HG03432 (cell line): ENCODE measurements at regions not wholly inside any gene's neighbourhood (a gene's known extent, or its start where the extent isn't known, plus 50 kb on each side); places are given as distances from the start of the nearest gene placed in this dataset.

Experiments used
- ATAC-seq: cut with Tn5 transposase; IDR thresholded peaks from one replicate; pipeline ENCODE4 v1.9.1; 2021; ENCODE audit warnings: mild to moderate bottlenecking, moderate library complexity; ENCODE audit not compliant: unreplicated experiment

GRCh38 chr10:130455111-130455695 is 319.0 kb downstream of the GLRX3 start:
- no peak for ATAC-seq

- no peak for ATAC-seq
These were observed 319.6 kb downstream of the GLRX3 start for GRCh38 chr10:130455791-130456190.

DNA sequence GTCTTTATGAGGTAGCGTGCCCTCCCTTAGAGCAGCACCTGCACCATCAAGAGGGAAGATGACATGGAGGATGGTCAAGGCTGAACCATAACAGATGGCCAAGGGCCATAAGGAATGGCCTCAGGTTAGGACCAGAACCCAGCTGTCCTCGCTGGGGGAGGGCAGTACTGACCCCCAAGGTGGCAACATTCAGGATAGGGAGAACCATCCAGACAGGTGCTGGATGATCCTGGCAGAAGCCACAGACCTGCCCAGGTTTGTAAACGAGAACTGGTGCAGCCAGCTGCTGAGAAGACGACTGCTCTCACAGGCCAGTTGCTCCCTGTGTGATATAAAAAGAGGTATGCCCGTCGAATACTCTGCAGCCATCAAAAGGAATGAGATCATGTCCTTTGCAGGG is 320.4 kb downstream of the GLRX3 start:
- ATAC-seq, result no peak

DNA sequence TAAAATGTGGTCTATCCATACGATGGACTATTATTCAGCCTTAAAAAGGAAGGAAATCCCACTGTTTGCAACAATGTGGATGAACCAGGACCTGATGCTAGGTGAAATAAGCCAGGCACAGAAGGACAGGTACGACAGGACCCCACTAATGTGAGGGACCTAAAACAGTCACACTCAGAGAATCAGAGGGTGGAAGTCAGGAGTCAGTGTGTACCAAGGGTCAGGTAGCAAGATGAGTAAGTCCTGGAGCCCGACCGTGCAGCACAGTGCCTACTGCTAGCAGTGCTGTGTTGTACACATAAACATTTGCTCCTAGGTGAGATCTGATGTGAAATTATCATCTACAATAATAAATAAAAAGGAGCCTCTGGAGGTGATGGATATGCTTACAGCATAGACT is 322.3 kb downstream of the GLRX3 start:
- no peak for ATAC-seq

- no peak for ATAC-seq
These were observed 322.8 kb downstream of the GLRX3 start for GRCh38 chr10:130459011-130459410.

GRCh38 chr10:130459851-130460490 is 323.8 kb downstream of the GLRX3 start:
- no peak for ATAC-seq

- ATAC-seq, result no peak
These were observed 325.4 kb downstream of the GLRX3 start for GRCh38 chr10:130461631-130462030.

DNA sequence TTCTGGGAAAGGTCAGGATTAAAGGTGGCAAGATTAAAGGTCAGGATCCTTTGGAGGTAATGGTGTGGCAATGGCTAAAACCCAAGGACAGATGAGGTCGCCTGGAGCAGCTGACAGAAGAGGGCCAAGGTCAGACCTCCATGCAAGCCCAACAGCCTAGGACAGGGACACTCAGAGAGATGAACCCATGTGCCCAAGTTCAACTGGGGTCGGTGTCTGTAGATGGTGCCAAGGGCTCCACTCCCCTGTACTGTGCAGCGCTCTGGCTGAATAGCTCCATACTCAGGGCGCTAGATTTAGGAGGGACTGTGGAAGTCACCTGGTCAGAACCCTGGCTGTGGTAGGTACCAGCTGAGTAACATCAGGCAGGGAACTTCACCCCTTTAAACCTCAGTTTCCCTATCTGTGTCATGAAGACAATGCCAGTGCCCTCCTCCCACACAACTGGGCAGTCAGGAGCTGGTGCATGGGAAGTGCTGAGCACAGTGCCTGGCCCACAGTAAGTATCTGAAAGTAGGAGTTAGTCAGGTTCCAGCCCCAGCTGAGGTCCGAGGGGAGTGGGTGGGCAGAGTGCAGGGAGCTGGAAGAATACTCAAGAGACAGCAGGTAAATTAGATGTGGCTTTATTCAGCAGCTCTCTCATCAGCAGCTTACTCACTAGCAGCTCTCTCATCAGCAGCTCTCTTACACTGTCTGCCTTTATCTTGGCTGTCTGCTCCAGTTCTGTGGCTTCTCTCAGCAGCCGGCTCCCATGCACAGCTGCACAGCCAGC is 327.1 kb downstream of the GLRX3 start:
- no peak for ATAC-seq

GRCh38 chr10:130463876-130464364 is 327.7 kb downstream of the GLRX3 start:
- ATAC-seq, result no peak

GRCh38 chr10:130464426-130464825 is 328.2 kb downstream of the GLRX3 start:
- ATAC-seq, result no peak

GRCh38 chr10:130466271-130466997 is 330.2 kb downstream of the GLRX3 start:
- ATAC-seq, result no peak

GRCh38 chr10:130470286-130470685 is 334.1 kb downstream of the GLRX3 start:
- no peak for ATAC-seq

GRCh38 chr10:130470973-130471372 is 334.8 kb downstream of the GLRX3 start:
- no peak for ATAC-seq

DNA sequence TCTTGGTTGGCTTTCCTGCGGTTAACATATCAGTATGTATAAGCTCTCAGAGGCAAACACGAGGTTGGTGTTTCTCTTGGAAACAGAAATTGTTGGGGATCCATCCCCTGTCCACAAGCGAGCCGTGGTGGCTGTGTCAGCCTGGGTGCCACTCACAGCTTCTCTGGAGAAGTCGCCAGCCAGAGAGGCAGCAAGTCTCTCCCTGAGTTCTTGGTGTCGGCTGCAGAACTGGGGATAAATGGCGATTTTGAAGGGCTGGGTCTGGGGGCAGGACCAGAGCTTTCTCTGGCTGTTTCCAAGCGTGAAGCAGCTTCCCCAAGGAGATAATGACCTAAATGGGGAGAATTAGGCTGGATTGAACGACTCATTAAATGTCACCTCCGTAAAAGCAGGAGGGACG is 335.3 kb downstream of the GLRX3 start:
- ATAC-seq, result no peak

- ATAC-seq, result no peak
These were observed 336.0 kb downstream of the GLRX3 start for GRCh38 chr10:130472236-130472635.

DNA sequence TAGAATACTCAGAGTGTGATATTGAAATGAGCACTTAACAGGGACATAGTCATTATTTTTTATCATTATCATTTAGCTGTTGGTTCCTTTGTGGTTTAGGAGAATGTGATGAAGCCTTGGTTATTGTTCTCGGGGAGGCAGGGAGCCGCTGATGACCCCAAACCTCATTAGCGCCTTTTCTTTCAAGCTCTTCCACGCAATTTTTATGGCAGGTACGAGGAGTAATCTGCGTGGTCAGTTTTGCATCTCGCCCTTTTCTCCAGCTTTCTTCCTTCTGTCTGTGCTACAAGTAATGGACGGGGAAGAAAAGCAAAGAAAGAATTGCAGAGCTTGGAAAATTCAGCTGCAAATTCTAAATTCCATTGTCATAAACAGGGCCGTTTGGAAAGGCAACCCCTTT is 338.4 kb downstream of the GLRX3 start:
- no peak for ATAC-seq

- ATAC-seq, result no peak
These were observed 341.2 kb downstream of the GLRX3 start for GRCh38 chr10:130477360-130477759.

DNA sequence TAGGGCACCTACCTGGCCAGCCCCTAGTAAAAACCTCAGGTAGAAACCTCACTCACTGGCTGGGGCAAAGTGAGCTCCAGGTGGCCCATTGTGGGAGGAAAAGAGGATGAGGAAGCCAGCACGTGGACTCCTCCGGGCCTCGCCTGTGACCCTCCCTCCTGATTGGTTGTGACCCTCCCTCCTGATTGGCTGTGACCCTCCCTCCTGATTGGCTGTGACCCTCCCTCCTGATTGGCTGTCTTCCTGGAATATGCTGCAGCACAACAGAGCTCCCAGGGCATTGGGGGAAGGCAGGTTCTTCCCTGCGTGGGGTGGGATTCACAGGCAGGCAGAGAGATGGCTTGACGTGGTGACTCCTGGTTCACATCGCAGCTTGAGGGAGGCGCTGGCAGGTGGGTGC is 343.0 kb downstream of the GLRX3 start:
- ATAC-seq, result no peak

DNA sequence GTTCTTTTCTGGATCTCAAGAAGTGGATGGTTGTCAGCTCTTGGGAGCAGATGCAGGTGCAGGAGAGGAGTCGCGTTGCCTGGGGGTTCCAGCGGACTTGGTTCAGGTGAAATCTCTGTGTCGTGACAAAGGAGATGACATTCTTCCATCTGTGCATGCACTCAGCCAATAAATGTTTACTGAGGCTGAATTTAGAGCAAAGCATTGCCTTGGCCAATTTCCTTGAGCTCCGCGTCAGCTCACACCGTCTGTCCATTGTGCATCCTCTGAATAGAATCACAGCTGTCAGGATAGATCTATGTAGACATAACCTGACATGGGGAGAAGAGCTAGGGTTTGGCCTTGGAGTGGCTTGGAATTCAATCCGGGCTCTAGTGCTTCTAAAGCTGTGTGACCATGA is 343.7 kb downstream of the GLRX3 start:
- no peak for ATAC-seq

GRCh38 chr10:130480491-130480890 is 344.3 kb downstream of the GLRX3 start:
- no peak for ATAC-seq
